ENCODE measurements at regions not wholly inside any gene's neighbourhood (a gene's known extent, or its start where the extent isn't known, plus 50 kb on each side); places are given as distances from the start of the nearest gene placed in this dataset.

- Histone ChIP-seq H2AK5ac (ENCODE audit: low read depth, low read length) (no peak overlapping the region), H3K4me2 (ENCODE audit: insufficient read depth in 1 of 2, low read depth in 2 of 2, low read length in 2 of 2) (no peak overlapping the region), H4K20me1 (replicated peaks in 1 of 2; ENCODE audit: control insufficient read depth in 1 of 2, insufficient read depth in 2 of 2, low read length in 2 of 2) (no peaks in the 10 kb centered on the region), H3K56ac (replicated peaks; ENCODE audit: insufficient read length, low read depth, low read length) (no peak overlapping the region), H4K91ac (replicated peaks; ENCODE audit: insufficient read length, low read length) (no peak overlapping the region), H3K27me3 (replicated peaks in 1 of 4; ENCODE audit: control insufficient read depth in 3 of 4, extremely low read depth in 1 of 4, insufficient read depth in 3 of 4, low read length in 3 of 4) (peaks cover 0 to 1% (median 0%) of the 10 kb centered on the region in 4 experiments; a peak in 1 of 7 replicates), H2BK5ac (ENCODE audit: low read depth, low read length) (no peak overlapping the region), H3K23ac (ENCODE audit: insufficient read length) (no peak overlapping the region), H3K79me1 (ENCODE audit: low read depth, low read length) (no peaks in the 10 kb centered on the region), H3K4me3 (ENCODE audit: extremely low read depth in 1 of 4, insufficient read depth in 2 of 4, low read depth in 3 of 4, low read length in 4 of 4) (no peak overlapping the region), H2BK20ac (ENCODE audit: low read length) (no peak overlapping the region), H3K27ac (ENCODE audit: low read depth, low read length) (no peak overlapping the region), H3K4me1 (replicated peaks in 1 of 4; ENCODE audit: control insufficient read depth in 3 of 4, insufficient read depth in 4 of 4, low read length in 3 of 4) (no peaks in the 10 kb centered on the region), H3K14ac (ENCODE audit: insufficient read length) (no peak overlapping the region), H2AFZ (ENCODE audit: low read length) (no peak overlapping the region), H2BK15ac (ENCODE audit: low read length) (no peak overlapping the region), H3K23me2 (ENCODE audit: low read depth, low read length) (no peaks in the 10 kb centered on the region; the same call in 1 of the 2 replicates), H3K9ac (replicated peaks in 1 of 4; ENCODE audit: extremely low read depth in 1 of 4, low read depth in 3 of 4, low read length in 3 of 4) (no peak overlapping the region), H3K18ac (ENCODE audit: extremely low read depth, low read length) (no peak overlapping the region), H4K5ac (ENCODE audit: insufficient read length, low read depth, low read length) (no peak overlapping the region), H2BK120ac (replicated peaks; ENCODE audit: low read depth, low read length) (no peak overlapping the region), H2BK12ac (ENCODE audit: low read depth, low read length) (no peak overlapping the region), H3K79me2 (ENCODE audit: control insufficient read depth in 1 of 2, insufficient read depth in 2 of 2, low read length in 2 of 2) (no peaks in the 10 kb centered on the region), H4K8ac (ENCODE audit: extremely low read depth, insufficient read depth, low read length) (no peak overlapping the region), H3K9me3 (ENCODE audit: insufficient read depth in 2 of 2, low read depth in 1 of 2, low read length in 1 of 2) (no peaks in the 10 kb centered on the region), H3K4ac (replicated peaks; ENCODE audit: insufficient read length, low read depth, low read length) (no peak overlapping the region), H3K36me3 (ENCODE audit: control insufficient read depth in 2 of 4, insufficient read depth in 4 of 4, low read length in 3 of 4) (no peaks in the 10 kb centered on the region)
- no peak for FAIRE-seq
- 86% methylated on average over 4 of the region's 4 CpGs; no CpG with 5 or more reads in 1 of the 2 experiments for WGBS, 2 experiments (ENCODE audit: extremely low coverage in 1 of 2, insufficient coverage in 1 of 2, insufficient read length in 1 of 2, insufficient replicate concordance in 2 of 2, low coverage in 1 of 2, low lambda C conversion rate in 2 of 2, missing lambda C conversion rate in 1 of 2)
- no peak for TF ChIP-seq RFX5 (IDR thresholded peaks at IDR 0.05; ENCODE audit: borderline replicate concordance, low read depth, low read length)
- no peak for TF ChIP-seq POU5F1 (IDR thresholded peaks at IDR 0.05; ENCODE audit: low read depth, low read length)
- CTCF ChIA-PET (ENCODE audit: partially characterized antibody): interaction anchor here (1.5 kb wide), 1 partner anchor 314 kb away, joined by 3 read pairs; no protein-coding TSS in a partner anchor
- DNase-seq (ENCODE audit: low read depth in 1 of 2, low spot score in 2 of 2): no peak
- POLR2A ChIA-PET (ENCODE audit: partially characterized antibody): no interaction called here
Measured at GRCh38 chr18:66873899-66874298, 270.0 kb upstream of the CDH19 start.

Measured in H1 (cell line).